GM12878 (cell line): ENCODE measurements at regions not wholly inside any gene's neighbourhood (a gene's known extent, or its start where the extent isn't known, plus 50 kb on each side); places are given as distances from the start of the nearest gene placed in this dataset.

ENCODE experiments used
- ATAC-seq: fragments of 200-7000 bp; cut with Tn5 transposase; 3 replicates; pipeline ENCODE4 v1.9.1; 2020; ENCODE audit warnings: mild to moderate bottlenecking, moderate library complexity
- BruUV-seq: library from RNA; stranded (reverse); fragments of 400-500 nt; replicated peaks from 2 replicates; lab custom pipeline; 2021; lab: Mats Ljungman, UMichigan
- CTCF ChIA-PET: fragments of 300-600 bp; sonication (Branson Sonifier 250); formaldehyde crosslinking; extraction: SDS; loops from one replicate; lab custom pipeline; 2021; ENCODE audit warnings: inconsistent platforms; lab: Yijun Ruan, JAX
- POLR2A ChIA-PET: fragments of 350-600 bp; formaldehyde crosslinking; extraction: SDS; loops from one replicate; lab custom pipeline; 2021; ENCODE audit warnings: inconsistent platforms; lab: Charles Lee
- RAD21 ChIA-PET: fragments of 300-600 bp; sonication (Branson Sonifier 250); formaldehyde crosslinking; loops from one replicate; lab custom pipeline; 2023; ENCODE audit warnings: antibody characterized with exemption; ENCODE audit not compliant: unreplicated experiment; lab: Charles Lee
- SMC1A ChIA-PET: fragments of 300-600 bp; sonication (Branson Sonifier 250); formaldehyde crosslinking; loops from one replicate; lab custom pipeline; 2023; ENCODE audit not compliant: unreplicated experiment, uncharacterized antibody; lab: Charles Lee
- DNase-seq: peaks from one replicate; pipeline ENCODE4 v3.0.0-alpha.2; 2011; ENCODE audit warnings: low read depth, low spot score
- FAIRE-seq: peaks from 3 replicates; lab custom pipeline; 2011; peaks lifted over from hg19 to GRCh38; lab: Jason Lieb, UNC
- H2AFZ ChIP-seq: 2 replicates; pipeline ENCODE4 v1.6.0; 2011; ENCODE audit warnings: low read depth, low read length, control low read depth; ENCODE audit not compliant: control insufficient read depth
- H3K27ac ChIP-seq: 2 replicates; pipeline ENCODE4 v1.5.1; 2011; ENCODE audit warnings: control low read depth; ENCODE audit not compliant: control insufficient read depth, insufficient read depth
- H3K27me3 ChIP-seq, 2 experiments: replicated peaks in 1 of 2; 2 replicates each; pipeline versions ENCODE4 v1.6.0 to v1.6.1; 2011; ENCODE audit warnings: low read length in 1 of 2; ENCODE audit not compliant: control insufficient read depth in 2 of 2, insufficient read depth in 2 of 2
- H3K36me3 ChIP-seq, 2 experiments: 2 replicates each; pipeline ENCODE4 v1.5.1; 2011; ENCODE audit warnings: low read length in 1 of 2; ENCODE audit not compliant: control insufficient read depth in 2 of 2, insufficient read depth in 2 of 2
- H3K4me1 ChIP-seq: 2 replicates; pipeline ENCODE4 v1.6.1; 2011; ENCODE audit warnings: mild to moderate bottlenecking, low read length, moderate library complexity, mixed read lengths; ENCODE audit not compliant: control insufficient read depth, insufficient read depth
- H3K4me2 ChIP-seq: 2 replicates; pipeline ENCODE4 v1.6.0; 2011; ENCODE audit warnings: control low read depth; ENCODE audit not compliant: control insufficient read depth, insufficient read depth
- H3K4me3 ChIP-seq: fragments of 200-600 bp; sonication (generic); 2 replicates; pipeline ENCODE4 v1.5.1; 2016
- H3K79me2 ChIP-seq: 2 replicates; pipeline ENCODE4 v1.6.0; 2011; ENCODE audit warnings: low read length; ENCODE audit not compliant: control insufficient read depth, insufficient read depth
- H3K9ac ChIP-seq: 2 replicates; pipeline ENCODE4 v1.8.0; 2011; ENCODE audit warnings: low read length, control low read depth, mixed read lengths; ENCODE audit not compliant: control insufficient read depth, insufficient read depth
- H3K9me3 ChIP-seq: replicated peaks from 3 replicates; pipeline ENCODE4 v1.5.1; 2011; ENCODE audit warnings: mild to moderate bottlenecking, low read length; ENCODE audit not compliant: control insufficient read depth, insufficient read depth
- H4K20me1 ChIP-seq: 2 replicates; pipeline ENCODE4 v1.6.0; 2011; ENCODE audit not compliant: control insufficient read depth, insufficient read depth
- JUND ChIP-seq: IDR thresholded peaks from 2 replicates; pipeline ENCODE4 v1.6.1; 2012; ENCODE audit warnings: low read depth, mild to moderate bottlenecking, low read length, improper control_type of control experiment, moderate library complexity
- POLR2AphosphoS2 ChIP-seq: IDR thresholded peaks from 2 replicates; pipeline ENCODE4 v1.6.1; 2011; ENCODE audit warnings: low read depth, mild to moderate bottlenecking, low read length, improper control_type of control experiment, moderate library complexity
- TARDBP ChIP-seq: IDR thresholded peaks from 2 replicates; pipeline ENCODE4 v1.6.1; 2016; ENCODE audit warnings: borderline replicate concordance
- ZNF384 ChIP-seq: IDR thresholded peaks from 2 replicates; pipeline ENCODE4 v1.6.1; 2012; ENCODE audit warnings: low read depth, mild to moderate bottlenecking, low read length, improper control_type of control experiment, borderline replicate concordance
- WGBS: methylation state at CpG from one replicate; pipeline ENCODE4 v1.1.6; 2016; ENCODE audit warnings: low lambda C conversion rate; ENCODE audit not compliant: insufficient replicate concordance, insufficient coverage; ENCODE audit errors: missing lambda C conversion rate; 5-methylcytosine and 5-hydroxymethylcytosine counted together
- in situ Hi-C: fragments of 300-500 bp; cut with MboI; formaldehyde crosslinking; loops from 9 replicates; pipeline ENCODE4 v1.14.3; 2018; ENCODE audit warnings: mixed read lengths
- intact Hi-C: fragments of 100-400 bp; cut with micrococcal nuclease; formaldehyde crosslinking; loops from one replicate; pipeline ENCODE4 v1.14.2; 2022; ENCODE audit not compliant: unreplicated experiment
- TF ChIP-seq, protein P1 (sequence below): fragments of 450-650 bp; IDR thresholded peaks from 2 replicates; pipeline ENCODE4 v1.6.1; 2017; ENCODE audit warnings: mild to moderate bottlenecking, moderate library complexity
- TF ChIP-seq, protein P2 (sequence below): IDR thresholded peaks from 2 replicates; pipeline ENCODE4 v1.6.1; 2011; ENCODE audit warnings: low read depth, mild to moderate bottlenecking, low read length, moderate library complexity, borderline replicate concordance; ENCODE audit errors: extremely low read depth
- TF ChIP-seq, protein P3 (sequence below): fragments of 450-650 bp; IDR thresholded peaks from 2 replicates; pipeline ENCODE4 v1.6.1; 2016; ENCODE audit warnings: mild to moderate bottlenecking, moderate library complexity, borderline replicate concordance
- TF ChIP-seq, protein P4 (sequence below): fragments of 450-650 bp; IDR thresholded peaks from 2 replicates; pipeline ENCODE4 v1.6.1; 2018; ENCODE audit warnings: borderline replicate concordance, mild to moderate bottlenecking; ENCODE audit not compliant: partially characterized antibody
- TF ChIP-seq, protein P5 (sequence below): fragments of 450-650 bp; IDR thresholded peaks from 2 replicates; pipeline ENCODE4 v1.6.1; 2016; ENCODE audit warnings: mild to moderate bottlenecking

GRCh38 chr3:53948174-53948573, 56.5 kb upstream of the SELENOK start:
- FAIRE-seq (no peak), ATAC-seq (no peak), DNase-seq (no peak)
- TF ChIP-seq, protein P1, sequence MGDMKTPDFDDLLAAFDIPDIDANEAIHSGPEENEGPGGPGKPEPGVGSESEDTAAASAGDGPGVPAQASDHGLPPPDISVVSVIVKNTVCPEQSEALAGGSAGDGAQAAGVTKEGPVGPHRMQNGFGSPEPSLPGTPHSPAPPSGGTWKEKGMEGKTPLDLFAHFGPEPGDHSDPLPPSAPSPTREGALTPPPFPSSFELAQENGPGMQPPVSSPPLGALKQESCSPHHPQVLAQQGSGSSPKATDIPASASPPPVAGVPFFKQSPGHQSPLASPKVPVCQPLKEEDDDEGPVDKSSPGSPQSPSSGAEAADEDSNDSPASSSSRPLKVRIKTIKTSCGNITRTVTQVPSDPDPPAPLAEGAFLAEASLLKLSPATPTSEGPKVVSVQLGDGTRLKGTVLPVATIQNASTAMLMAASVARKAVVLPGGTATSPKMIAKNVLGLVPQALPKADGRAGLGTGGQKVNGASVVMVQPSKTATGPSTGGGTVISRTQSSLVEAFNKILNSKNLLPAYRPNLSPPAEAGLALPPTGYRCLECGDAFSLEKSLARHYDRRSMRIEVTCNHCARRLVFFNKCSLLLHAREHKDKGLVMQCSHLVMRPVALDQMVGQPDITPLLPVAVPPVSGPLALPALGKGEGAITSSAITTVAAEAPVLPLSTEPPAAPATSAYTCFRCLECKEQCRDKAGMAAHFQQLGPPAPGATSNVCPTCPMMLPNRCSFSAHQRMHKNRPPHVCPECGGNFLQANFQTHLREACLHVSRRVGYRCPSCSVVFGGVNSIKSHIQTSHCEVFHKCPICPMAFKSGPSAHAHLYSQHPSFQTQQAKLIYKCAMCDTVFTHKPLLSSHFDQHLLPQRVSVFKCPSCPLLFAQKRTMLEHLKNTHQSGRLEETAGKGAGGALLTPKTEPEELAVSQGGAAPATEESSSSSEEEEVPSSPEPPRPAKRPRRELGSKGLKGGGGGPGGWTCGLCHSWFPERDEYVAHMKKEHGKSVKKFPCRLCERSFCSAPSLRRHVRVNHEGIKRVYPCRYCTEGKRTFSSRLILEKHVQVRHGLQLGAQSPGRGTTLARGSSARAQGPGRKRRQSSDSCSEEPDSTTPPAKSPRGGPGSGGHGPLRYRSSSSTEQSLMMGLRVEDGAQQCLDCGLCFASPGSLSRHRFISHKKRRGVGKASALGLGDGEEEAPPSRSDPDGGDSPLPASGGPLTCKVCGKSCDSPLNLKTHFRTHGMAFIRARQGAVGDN, result no peak
- no peak for TF ChIP-seq ZNF384
- TF ChIP-seq POLR2AphosphoS2, result no peak
- TF ChIP-seq, protein P2, sequence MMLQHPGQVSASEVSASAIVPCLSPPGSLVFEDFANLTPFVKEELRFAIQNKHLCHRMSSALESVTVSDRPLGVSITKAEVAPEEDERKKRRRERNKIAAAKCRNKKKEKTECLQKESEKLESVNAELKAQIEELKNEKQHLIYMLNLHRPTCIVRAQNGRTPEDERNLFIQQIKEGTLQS, result no peak
- no peak for TF ChIP-seq JUND
- no peak for TF ChIP-seq TARDBP
- TF ChIP-seq, protein P3, sequence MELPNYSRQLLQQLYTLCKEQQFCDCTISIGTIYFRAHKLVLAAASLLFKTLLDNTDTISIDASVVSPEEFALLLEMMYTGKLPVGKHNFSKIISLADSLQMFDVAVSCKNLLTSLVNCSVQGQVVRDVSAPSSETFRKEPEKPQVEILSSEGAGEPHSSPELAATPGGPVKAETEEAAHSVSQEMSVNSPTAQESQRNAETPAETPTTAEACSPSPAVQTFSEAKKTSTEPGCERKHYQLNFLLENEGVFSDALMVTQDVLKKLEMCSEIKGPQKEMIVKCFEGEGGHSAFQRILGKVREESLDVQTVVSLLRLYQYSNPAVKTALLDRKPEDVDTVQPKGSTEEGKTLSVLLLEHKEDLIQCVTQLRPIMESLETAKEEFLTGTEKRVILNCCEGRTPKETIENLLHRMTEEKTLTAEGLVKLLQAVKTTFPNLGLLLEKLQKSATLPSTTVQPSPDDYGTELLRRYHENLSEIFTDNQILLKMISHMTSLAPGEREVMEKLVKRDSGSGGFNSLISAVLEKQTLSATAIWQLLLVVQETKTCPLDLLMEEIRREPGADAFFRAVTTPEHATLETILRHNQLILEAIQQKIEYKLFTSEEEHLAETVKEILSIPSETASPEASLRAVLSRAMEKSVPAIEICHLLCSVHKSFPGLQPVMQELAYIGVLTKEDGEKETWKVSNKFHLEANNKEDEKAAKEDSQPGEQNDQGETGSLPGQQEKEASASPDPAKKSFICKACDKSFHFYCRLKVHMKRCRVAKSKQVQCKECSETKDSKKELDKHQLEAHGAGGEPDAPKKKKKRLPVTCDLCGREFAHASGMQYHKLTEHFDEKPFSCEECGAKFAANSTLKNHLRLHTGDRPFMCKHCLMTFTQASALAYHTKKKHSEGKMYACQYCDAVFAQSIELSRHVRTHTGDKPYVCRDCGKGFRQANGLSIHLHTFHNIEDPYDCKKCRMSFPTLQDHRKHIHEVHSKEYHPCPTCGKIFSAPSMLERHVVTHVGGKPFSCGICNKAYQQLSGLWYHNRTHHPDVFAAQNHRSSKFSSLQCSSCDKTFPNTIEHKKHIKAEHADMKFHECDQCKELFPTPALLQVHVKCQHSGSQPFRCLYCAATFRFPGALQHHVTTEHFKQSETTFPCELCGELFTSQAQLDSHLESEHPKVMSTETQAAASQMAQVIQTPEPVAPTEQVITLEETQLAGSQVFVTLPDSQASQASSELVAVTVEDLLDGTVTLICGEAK, result no peak
- TF ChIP-seq, protein P4, sequence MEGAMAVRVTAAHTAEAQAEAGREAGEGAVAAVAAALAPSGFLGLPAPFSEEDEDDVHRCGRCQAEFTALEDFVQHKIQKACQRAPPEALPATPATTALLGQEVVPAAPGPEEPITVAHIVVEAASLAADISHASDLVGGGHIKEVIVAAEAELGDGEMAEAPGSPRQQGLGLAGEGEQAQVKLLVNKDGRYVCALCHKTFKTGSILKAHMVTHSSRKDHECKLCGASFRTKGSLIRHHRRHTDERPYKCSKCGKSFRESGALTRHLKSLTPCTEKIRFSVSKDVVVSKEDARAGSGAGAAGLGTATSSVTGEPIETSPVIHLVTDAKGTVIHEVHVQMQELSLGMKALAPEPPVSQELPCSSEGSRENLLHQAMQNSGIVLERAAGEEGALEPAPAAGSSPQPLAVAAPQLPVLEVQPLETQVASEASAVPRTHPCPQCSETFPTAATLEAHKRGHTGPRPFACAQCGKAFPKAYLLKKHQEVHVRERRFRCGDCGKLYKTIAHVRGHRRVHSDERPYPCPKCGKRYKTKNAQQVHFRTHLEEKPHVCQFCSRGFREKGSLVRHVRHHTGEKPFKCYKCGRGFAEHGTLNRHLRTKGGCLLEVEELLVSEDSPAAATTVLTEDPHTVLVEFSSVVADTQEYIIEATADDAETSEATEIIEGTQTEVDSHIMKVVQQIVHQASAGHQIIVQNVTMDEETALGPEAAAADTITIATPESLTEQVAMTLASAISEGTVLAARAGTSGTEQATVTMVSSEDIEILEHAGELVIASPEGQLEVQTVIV, result no peak
- TF ChIP-seq, protein P5, sequence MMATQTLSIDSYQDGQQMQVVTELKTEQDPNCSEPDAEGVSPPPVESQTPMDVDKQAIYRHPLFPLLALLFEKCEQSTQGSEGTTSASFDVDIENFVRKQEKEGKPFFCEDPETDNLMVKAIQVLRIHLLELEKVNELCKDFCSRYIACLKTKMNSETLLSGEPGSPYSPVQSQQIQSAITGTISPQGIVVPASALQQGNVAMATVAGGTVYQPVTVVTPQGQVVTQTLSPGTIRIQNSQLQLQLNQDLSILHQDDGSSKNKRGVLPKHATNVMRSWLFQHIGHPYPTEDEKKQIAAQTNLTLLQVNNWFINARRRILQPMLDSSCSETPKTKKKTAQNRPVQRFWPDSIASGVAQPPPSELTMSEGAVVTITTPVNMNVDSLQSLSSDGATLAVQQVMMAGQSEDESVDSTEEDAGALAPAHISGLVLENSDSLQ, result no peak
- Histone ChIP-seq H3K9me3 (no peaks in the 10 kb centered on the region; the same call in 1 of the 3 replicates), H3K9ac (no peak overlapping the region), H4K20me1 (no peaks in the 10 kb centered on the region), H3K4me1 (no peaks in the 10 kb centered on the region), H3K27me3 (no peaks in the 10 kb centered on the region), H3K4me2 (no peak overlapping the region), H3K4me3 (no peak overlapping the region), H3K36me3 (no peaks in the 10 kb centered on the region), H3K79me2 (no peaks in the 10 kb centered on the region), H3K27ac (no peak overlapping the region), H2AFZ (no peak overlapping the region)
- 0% methylated on average over 1 of the region's 1 CpG for WGBS
- no TSS peak for BruUV-seq
- ChIA-PET CTCF (no interaction called here), RAD21 (no interaction called here), POLR2A (no interaction called here), SMC1A (no interaction called here)
- intact Hi-C loops, result no loop called here
- in situ Hi-C loops, result no loop called here
